ENCODE measurements at regions not wholly inside any gene's neighbourhood (a gene's known extent, or its start where the extent isn't known, plus 50 kb on each side); places are given as distances from the start of the nearest gene placed in this dataset.

DNA sequence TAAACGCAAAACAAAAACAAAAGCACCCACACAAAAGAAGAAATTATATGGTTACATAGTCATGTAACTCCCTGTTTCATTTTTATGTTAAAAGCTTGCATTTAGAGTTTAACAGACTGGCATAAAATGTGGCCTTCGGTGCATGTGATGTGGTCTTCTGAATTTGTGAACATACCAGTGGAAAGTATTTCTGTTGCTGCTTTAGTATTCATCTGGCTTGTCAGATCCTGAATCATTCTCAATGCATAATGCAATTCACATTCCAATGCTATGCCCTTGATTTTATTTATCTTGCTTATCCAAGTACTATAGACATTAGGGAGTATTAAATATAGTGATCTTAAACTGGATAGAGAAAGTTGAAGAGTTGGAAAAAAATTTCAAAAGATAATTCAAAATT is 740.2 kb upstream of the ZNF608 start:
- TF ChIP-seq POLR2A (IDR thresholded peaks at IDR 0.05), result no peak
- TF ChIP-seq, protein P1, sequence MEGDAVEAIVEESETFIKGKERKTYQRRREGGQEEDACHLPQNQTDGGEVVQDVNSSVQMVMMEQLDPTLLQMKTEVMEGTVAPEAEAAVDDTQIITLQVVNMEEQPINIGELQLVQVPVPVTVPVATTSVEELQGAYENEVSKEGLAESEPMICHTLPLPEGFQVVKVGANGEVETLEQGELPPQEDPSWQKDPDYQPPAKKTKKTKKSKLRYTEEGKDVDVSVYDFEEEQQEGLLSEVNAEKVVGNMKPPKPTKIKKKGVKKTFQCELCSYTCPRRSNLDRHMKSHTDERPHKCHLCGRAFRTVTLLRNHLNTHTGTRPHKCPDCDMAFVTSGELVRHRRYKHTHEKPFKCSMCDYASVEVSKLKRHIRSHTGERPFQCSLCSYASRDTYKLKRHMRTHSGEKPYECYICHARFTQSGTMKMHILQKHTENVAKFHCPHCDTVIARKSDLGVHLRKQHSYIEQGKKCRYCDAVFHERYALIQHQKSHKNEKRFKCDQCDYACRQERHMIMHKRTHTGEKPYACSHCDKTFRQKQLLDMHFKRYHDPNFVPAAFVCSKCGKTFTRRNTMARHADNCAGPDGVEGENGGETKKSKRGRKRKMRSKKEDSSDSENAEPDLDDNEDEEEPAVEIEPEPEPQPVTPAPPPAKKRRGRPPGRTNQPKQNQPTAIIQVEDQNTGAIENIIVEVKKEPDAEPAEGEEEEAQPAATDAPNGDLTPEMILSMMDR (IDR thresholded peaks at IDR 0.05), result no peak
- TF ChIP-seq EP300 (IDR thresholded peaks at IDR 0.05), result no peak

Measured in suprapubic skin (tissue), 3 donors.